ENCODE measurements at regions not wholly inside any gene's neighbourhood (a gene's known extent, or its start where the extent isn't known, plus 50 kb on each side); places are given as distances from the start of the nearest gene placed in this dataset.

GRCh38 chr4:138406876-138407275 is 164.7 kb upstream of the SLC7A11 start:
- TF ChIP-seq SUZ12 (IDR thresholded peaks at IDR 0.05) (no peak), HDGF (IDR thresholded peaks at IDR 0.05; ENCODE audit: borderline replicate concordance) (no peak), BHLHE40 (IDR thresholded peaks at IDR 0.05; ENCODE audit: borderline replicate concordance) (no peak), PKNOX1 (IDR thresholded peaks at IDR 0.05) (no peak), TARDBP (IDR thresholded peaks at IDR 0.05) (no peak), ZNF384 (IDR thresholded peaks at IDR 0.05) (no peak)

Measured in HEK293T (cell line).